H1 (cell line): ENCODE measurements at regions not wholly inside any gene's neighbourhood (a gene's known extent, or its start where the extent isn't known, plus 50 kb on each side); places are given as distances from the start of the nearest gene placed in this dataset.

Experiments
- CTCF ChIA-PET: fragments of 300-600 bp; sonication (Branson Sonifier 250); formaldehyde crosslinking; loops from one replicate; lab custom pipeline; 2021; ENCODE audit not compliant: partially characterized antibody; lab: Charles Lee
- POLR2A ChIA-PET: fragments of 300-600 bp; sonication (Branson Sonifier 250); formaldehyde crosslinking; loops from one replicate; lab custom pipeline; 2021; ENCODE audit warnings: inconsistent platforms; ENCODE audit not compliant: partially characterized antibody; lab: Charles Lee
- DNase-seq, 2 experiments: peaks; one replicate each; pipeline versions ENCODE4 v3.0.0 to v3.0.0-alpha.2; 2010 to 2022; ENCODE audit warnings: low spot score in 2 of 2, low read depth in 1 of 2, mixed read lengths in 1 of 2
- FAIRE-seq: peaks from 2 replicates; lab custom pipeline; 2011; peaks lifted over from hg19 to GRCh38; lab: Jason Lieb, UNC
- H2AFZ ChIP-seq: 2 replicates; pipeline ENCODE4 v1.8.1; 2012; ENCODE audit warnings: low read length, inconsistent platforms
- H2AK5ac ChIP-seq: 2 replicates; pipeline ENCODE4 v1.6.1; 2013; ENCODE audit warnings: low read depth, low read length
- H2BK120ac ChIP-seq: replicated peaks from 2 replicates; pipeline ENCODE3; 2013; ENCODE audit warnings: low read depth, low read length, inconsistent platforms
- H2BK12ac ChIP-seq: 2 replicates; pipeline ENCODE4 v1.6.1; 2013; ENCODE audit warnings: low read depth, low read length
- H2BK15ac ChIP-seq: 2 replicates; pipeline ENCODE4 v1.6.1; 2013; ENCODE audit warnings: low read length
- H2BK20ac ChIP-seq: 2 replicates; pipeline ENCODE4 v1.6.1; 2013; ENCODE audit warnings: low read length
- H2BK5ac ChIP-seq: 2 replicates; pipeline ENCODE4 v1.6.1; 2013; ENCODE audit warnings: low read depth, low read length
- H3K14ac ChIP-seq: 2 replicates; pipeline ENCODE4 v1.6.1; 2013; ENCODE audit warnings: inconsistent platforms; ENCODE audit not compliant: insufficient read length
- H3K18ac ChIP-seq: 2 replicates; pipeline ENCODE4 v1.6.1; 2013; ENCODE audit warnings: low read length; ENCODE audit errors: extremely low read depth
- H3K23ac ChIP-seq: 2 replicates; pipeline ENCODE4 v1.6.1; 2013; ENCODE audit warnings: inconsistent platforms; ENCODE audit not compliant: insufficient read length
- H3K23me2 ChIP-seq: 2 replicates; pipeline ENCODE4 v1.6.1; 2013; ENCODE audit warnings: low read depth, low read length
- H3K27ac ChIP-seq: 2 replicates; pipeline ENCODE4 v1.6.1; 2011; ENCODE audit warnings: low read depth, low read length, inconsistent platforms
- H3K27me3 ChIP-seq, 4 experiments: replicated peaks in 1 of 4; 1 replicate in 1 of 4; 2 replicates in 3 of 4; pipeline versions ENCODE4 v1.6.1 to v1.8.1; 2011 to 2013; ENCODE audit warnings: low read length in 3 of 4, mild to moderate bottlenecking in 3 of 4, inconsistent platforms in 2 of 4, mixed read lengths in 2 of 4, moderate library complexity in 1 of 4; ENCODE audit not compliant: control insufficient read depth in 3 of 4, insufficient read depth in 3 of 4; ENCODE audit errors: extremely low read depth in 1 of 4
- H3K36me3 ChIP-seq, 4 experiments: 2 replicates each; pipeline versions ENCODE4 v1.6.1 to v1.8.1; 2011 to 2013; ENCODE audit warnings: mild to moderate bottlenecking in 4 of 4, low read length in 3 of 4, moderate library complexity in 2 of 4, control low read depth in 1 of 4, inconsistent platforms in 1 of 4; ENCODE audit not compliant: insufficient read depth in 4 of 4, control insufficient read depth in 2 of 4
- H3K4ac ChIP-seq: replicated peaks from 2 replicates; pipeline ENCODE3; 2013; ENCODE audit warnings: low read length, low read depth, mixed read lengths, inconsistent platforms; ENCODE audit not compliant: insufficient read length
- H3K4me1 ChIP-seq, 4 experiments: replicated peaks in 1 of 4; 1 replicate in 1 of 4; 2 replicates in 3 of 4; pipeline versions ENCODE4 v1.6.1 to v1.8.1; 2011 to 2013; ENCODE audit warnings: low read length in 3 of 4, inconsistent platforms in 2 of 4, mixed read lengths in 1 of 4; ENCODE audit not compliant: insufficient read depth in 4 of 4, control insufficient read depth in 3 of 4
- H3K4me2 ChIP-seq, 2 experiments: 2 replicates each; pipeline versions ENCODE4 v1.6.1 to v1.8.1; 2011 to 2013; ENCODE audit warnings: low read depth in 2 of 2, low read length in 2 of 2, control low read depth in 1 of 2, inconsistent platforms in 1 of 2, mild to moderate bottlenecking in 1 of 2; ENCODE audit not compliant: insufficient read depth in 1 of 2
- H3K4me3 ChIP-seq, 4 experiments: fragments of 200-600, 300-600 bp in 1 of 4; sonication (generic), shearing (Covaris generic), sonication (Bioruptor Twin) in 1 of 4; 2 replicates each; pipeline versions ENCODE4 v1.5.1 to v1.8.1; 2011 to 2016; ENCODE audit warnings: low read length in 4 of 4, low read depth in 3 of 4, control low read depth in 2 of 4, inconsistent platforms in 2 of 4, mild to moderate bottlenecking in 2 of 4, mixed read lengths in 1 of 4, moderate library complexity in 1 of 4; ENCODE audit not compliant: insufficient read depth in 2 of 4; ENCODE audit errors: extremely low read depth in 1 of 4
- H3K56ac ChIP-seq: replicated peaks from 2 replicates; pipeline ENCODE3; 2013; ENCODE audit warnings: low read depth, mild to moderate bottlenecking, mixed read lengths, low read length, inconsistent platforms; ENCODE audit not compliant: insufficient read length
- H3K79me1 ChIP-seq: 2 replicates; pipeline ENCODE4 v1.6.1; 2013; ENCODE audit warnings: low read depth, low read length, control low read depth
- H3K79me2 ChIP-seq, 2 experiments: 2 replicates each; pipeline versions ENCODE4 v1.6.1 to v1.8.1; 2012 to 2013; ENCODE audit warnings: low read length in 2 of 2, mild to moderate bottlenecking in 2 of 2, inconsistent platforms in 1 of 2; ENCODE audit not compliant: insufficient read depth in 2 of 2, control insufficient read depth in 1 of 2
- H3K9ac ChIP-seq, 4 experiments: replicated peaks in 1 of 4; 1 replicate in 1 of 4; 2 replicates in 3 of 4; pipeline versions ENCODE4 v1.6.1 to v1.8.1; 2011 to 2013; ENCODE audit warnings: low read depth in 3 of 4, low read length in 3 of 4, control low read depth in 2 of 4, mild to moderate bottlenecking in 2 of 4, moderate library complexity in 2 of 4, inconsistent platforms in 1 of 4; ENCODE audit errors: extremely low read depth in 1 of 4
- H3K9me3 ChIP-seq, 2 experiments: 2 replicates each; pipeline versions ENCODE4 v1.6.1 to v1.8.1; 2012 to 2013; ENCODE audit warnings: mild to moderate bottlenecking in 2 of 2, moderate library complexity in 2 of 2, control low read depth in 1 of 2, inconsistent platforms in 1 of 2, low read depth in 1 of 2, low read length in 1 of 2, mixed read lengths in 1 of 2; ENCODE audit not compliant: insufficient read depth in 2 of 2
- H4K20me1 ChIP-seq, 2 experiments: replicated peaks in 1 of 2; 2 replicates each; pipeline versions ENCODE3 to v1.8.1; 2011 to 2013; ENCODE audit warnings: inconsistent platforms in 2 of 2, low read length in 2 of 2, mild to moderate bottlenecking in 1 of 2; ENCODE audit not compliant: insufficient read depth in 2 of 2, control insufficient read depth in 1 of 2
- H4K5ac ChIP-seq: 2 replicates; pipeline ENCODE4 v1.6.1; 2013; ENCODE audit warnings: low read length, low read depth, mixed read lengths, inconsistent platforms; ENCODE audit not compliant: insufficient read length
- H4K8ac ChIP-seq: 2 replicates; pipeline ENCODE4 v1.8.0; 2013; ENCODE audit warnings: mild to moderate bottlenecking, moderate library complexity, low read length, inconsistent platforms; ENCODE audit not compliant: insufficient read depth; ENCODE audit errors: extremely low read depth
- H4K91ac ChIP-seq: replicated peaks from 2 replicates; pipeline ENCODE3; 2013; ENCODE audit warnings: low read length, mixed read lengths, inconsistent platforms; ENCODE audit not compliant: insufficient read length
- CBX5 ChIP-seq: fragments of 300-800, 300-1000 bp; sonication (generic); IDR thresholded peaks from 2 replicates; pipeline ENCODE4 v1.7.1; 2016; ENCODE audit warnings: antibody characterized with exemption, low read length, low read depth
- CHD1 ChIP-seq: IDR thresholded peaks from 2 replicates; pipeline ENCODE4 v1.6.1; 2012; ENCODE audit warnings: low read depth, low read length, improper control_type of control experiment
- CREB1 ChIP-seq: IDR thresholded peaks from 2 replicates; pipeline ENCODE4 v1.6.1; 2012; ENCODE audit warnings: inconsistent platforms
- FOSL1 ChIP-seq: IDR thresholded peaks from 2 replicates; pipeline ENCODE4 v1.6.1; 2011; ENCODE audit warnings: mild to moderate bottlenecking, low read depth, low read length, moderate library complexity; ENCODE audit not compliant: insufficient read depth
- RFX5 ChIP-seq: IDR thresholded peaks from 2 replicates; pipeline ENCODE4 v1.6.1; 2011; ENCODE audit warnings: low read depth, low read length, improper control_type of control experiment, borderline replicate concordance
- WGBS, 2 experiments: shearing (Covaris generic) in 1 of 2; methylation state at CpG; one replicate each; pipeline versions ENCODE4 v1.1.6 to v1.1.7; 2013 to 2015; ENCODE audit warnings: low lambda C conversion rate in 2 of 2, mixed read lengths in 2 of 2, inconsistent platforms in 1 of 2, low coverage in 1 of 2, missing lambda C conversion rate in 1 of 2; ENCODE audit not compliant: insufficient replicate concordance in 2 of 2, insufficient coverage in 1 of 2, insufficient read length in 1 of 2; ENCODE audit errors: extremely low coverage in 1 of 2, missing lambda C conversion rate in 1 of 2; 5-methylcytosine and 5-hydroxymethylcytosine counted together

DNA sequence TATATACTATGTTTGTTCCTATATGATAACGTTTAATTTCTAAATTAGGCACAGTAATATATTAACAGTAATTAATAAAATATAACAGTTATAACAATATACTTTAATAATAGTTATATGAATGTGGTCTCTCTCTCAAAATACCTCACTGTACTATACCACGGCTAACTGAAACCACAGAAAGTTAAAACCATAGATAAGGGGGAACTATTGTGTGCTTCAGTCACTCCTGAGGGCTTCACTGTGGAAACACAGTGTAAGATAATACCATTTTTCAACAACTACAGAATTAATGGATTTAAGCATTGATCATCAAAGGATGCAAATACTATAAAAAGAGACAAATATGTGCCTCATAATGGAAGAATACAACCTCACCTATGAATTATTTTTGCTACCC, 266.4 kb upstream of the RGS6 start:
- no peak overlapping the region for H3K4me3 ChIP-seq
- H3K36me3 ChIP-seq, result peaks cover 0 to 6% (median 1%) of the 10 kb centered on the region in 4 experiments; a peak in 1 of 8 replicates
- H3K27me3 ChIP-seq, result no peaks in the 10 kb centered on the region
- H3K79me2 ChIP-seq, result no peaks in the 10 kb centered on the region
- TF ChIP-seq CBX5 (no peak), RFX5 (no peak), FOSL1 (no peak), CREB1 (no peak), CHD1 (no peak)
- no peak overlapping the region for H4K5ac ChIP-seq
- no peak overlapping the region for H3K23ac ChIP-seq
- H3K79me1 ChIP-seq, result no peaks in the 10 kb centered on the region
- no peak overlapping the region for H2BK20ac ChIP-seq
- no peak overlapping the region for H4K91ac ChIP-seq
- H2BK5ac ChIP-seq, result no peak overlapping the region
- no peak overlapping the region for H2AK5ac ChIP-seq
- no peaks in the 10 kb centered on the region for H3K23me2 ChIP-seq
- H2BK12ac ChIP-seq, result no peak overlapping the region
- no peak overlapping the region for H4K8ac ChIP-seq
- no peak overlapping the region for H3K27ac ChIP-seq
- ChIA-PET POLR2A (no interaction called here), CTCF (no interaction called here)
- DNase-seq (no peak), FAIRE-seq (no peak)
- no peak overlapping the region for H3K14ac ChIP-seq
- H2BK15ac ChIP-seq, result no peak overlapping the region
- no peak overlapping the region for H2BK120ac ChIP-seq
- H2AFZ ChIP-seq, result no peak overlapping the region
- peaks cover 0 to 5% (median 2%) of the 10 kb centered on the region in 4 experiments; a peak in 2 of 7 replicates for H3K4me1 ChIP-seq
- no peak overlapping the region for H3K9ac ChIP-seq
- H3K18ac ChIP-seq, result no peak overlapping the region
- no peaks in the 10 kb centered on the region for H3K9me3 ChIP-seq
- H4K20me1 ChIP-seq, result no peaks in the 10 kb centered on the region
- no peak overlapping the region for H3K56ac ChIP-seq
- WGBS, 2 experiments, result 88% methylated on average over 2 of the region's 2 CpGs; no CpG with 5 or more reads in 1 of the 2 experiments
- no peak overlapping the region for H3K4me2 ChIP-seq
- no peak overlapping the region for H3K4ac ChIP-seq
